NCI-H82 treated with DMSO at 0.1 percent for 48 hours (cell line): ENCODE measurements at regions not wholly inside any gene's neighbourhood (a gene's known extent, or its start where the extent isn't known, plus 50 kb on each side); places are given as distances from the start of the nearest gene placed in this dataset.

Experiments
- DNase-seq: peaks from one replicate; lab custom pipeline; 2025; ENCODE audit not compliant: unreplicated experiment; lab: John Stamatoyannopoulos, UW

DNA sequence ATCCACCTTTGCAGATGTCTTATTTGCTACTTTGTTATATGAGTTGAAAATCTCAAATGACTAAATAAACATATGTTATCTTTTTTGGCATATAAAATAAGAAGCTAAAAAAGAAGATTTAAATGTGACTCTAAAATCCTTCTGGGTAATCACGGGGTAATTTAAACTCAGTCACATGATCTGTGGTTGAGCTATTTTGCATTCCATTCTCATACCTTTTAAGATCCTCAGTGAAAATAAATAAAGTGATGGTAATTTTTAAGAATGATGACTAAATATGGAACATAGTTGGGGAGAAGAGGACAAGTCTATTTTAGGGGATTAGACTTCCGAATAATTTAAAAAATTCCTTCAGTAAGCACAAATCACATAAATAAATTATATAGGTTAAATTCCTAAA lies 1076.8 kb downstream of the TUSC7 start:
- DNase-seq, result no peak

DNA sequence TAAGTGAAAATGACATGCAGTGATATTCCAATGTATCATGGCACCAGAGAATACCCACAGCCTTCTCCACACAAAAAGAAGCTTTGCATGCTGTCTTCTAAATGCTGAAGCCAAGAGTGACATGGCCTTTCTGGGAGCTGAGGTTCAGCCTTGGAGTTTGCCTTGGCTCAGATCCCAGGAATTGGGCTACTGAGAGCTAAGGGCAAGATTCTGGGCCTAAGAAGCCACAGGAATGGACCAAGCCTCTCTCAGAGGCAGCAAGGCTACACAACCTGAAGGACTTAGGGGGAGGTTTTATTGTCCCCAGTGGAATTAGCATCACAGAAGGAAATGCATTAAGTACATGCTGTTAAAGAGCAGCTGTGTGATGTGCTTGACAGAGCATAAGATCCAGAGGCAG lies 1078.5 kb downstream of the TUSC7 start:
- peak; percentile 94 for DNase-seq

DNA sequence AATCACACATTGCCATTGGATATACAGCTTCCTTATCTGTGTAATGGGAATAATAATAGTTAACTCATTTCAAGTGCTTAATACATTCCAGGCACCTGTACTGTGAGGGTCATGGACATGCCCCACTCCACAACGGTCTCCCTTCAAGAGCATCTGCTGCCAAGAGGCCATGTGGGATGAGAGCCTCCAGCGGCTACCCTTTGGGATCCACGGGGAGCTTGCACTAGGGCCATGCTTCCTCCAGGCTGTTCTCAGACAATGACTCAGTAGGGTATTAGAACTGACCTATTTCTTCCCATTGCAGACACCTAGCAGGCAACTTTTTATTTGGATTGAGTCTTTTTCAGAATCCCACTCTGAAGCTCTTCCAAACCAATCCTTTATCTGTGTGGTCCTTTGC lies 1078.9 kb downstream of the TUSC7 start:
- no peak for DNase-seq

DNA sequence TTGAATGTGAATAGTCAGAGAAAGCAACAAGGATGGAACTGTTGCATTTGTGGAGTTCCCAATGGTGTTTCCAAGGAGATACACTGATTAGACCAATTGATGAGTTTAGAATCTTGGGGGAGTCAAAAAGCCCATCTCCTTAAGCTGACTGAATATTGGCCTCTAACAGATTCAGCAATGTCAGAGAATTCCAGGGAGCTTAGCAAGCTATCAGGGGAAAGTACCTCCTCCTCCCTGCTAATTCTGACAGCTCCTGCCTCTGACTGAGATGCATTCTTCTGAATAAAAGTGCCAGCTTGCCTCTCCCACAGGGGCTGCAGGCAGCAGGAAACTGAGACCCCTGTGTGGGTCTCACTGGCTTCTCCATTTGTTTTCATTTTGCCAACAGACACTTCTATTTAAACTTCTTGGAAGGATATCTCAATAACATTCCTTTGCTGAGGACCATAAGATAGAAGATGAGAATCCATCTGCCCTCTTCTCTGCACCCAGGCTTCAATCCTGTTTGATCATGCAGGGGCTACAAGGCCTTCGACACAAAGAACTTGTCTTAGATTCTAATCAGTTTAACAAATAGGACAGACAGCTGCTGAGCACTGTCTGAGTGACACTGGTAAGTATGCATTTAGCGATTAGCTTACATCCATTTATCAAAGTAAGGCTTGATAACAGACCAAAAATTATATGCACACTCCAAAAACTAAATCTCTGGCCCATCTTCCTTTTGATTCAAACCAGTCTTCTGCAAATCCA lies 1080.8 kb downstream of the TUSC7 start:
- peak; percentile 79 for DNase-seq

DNA sequence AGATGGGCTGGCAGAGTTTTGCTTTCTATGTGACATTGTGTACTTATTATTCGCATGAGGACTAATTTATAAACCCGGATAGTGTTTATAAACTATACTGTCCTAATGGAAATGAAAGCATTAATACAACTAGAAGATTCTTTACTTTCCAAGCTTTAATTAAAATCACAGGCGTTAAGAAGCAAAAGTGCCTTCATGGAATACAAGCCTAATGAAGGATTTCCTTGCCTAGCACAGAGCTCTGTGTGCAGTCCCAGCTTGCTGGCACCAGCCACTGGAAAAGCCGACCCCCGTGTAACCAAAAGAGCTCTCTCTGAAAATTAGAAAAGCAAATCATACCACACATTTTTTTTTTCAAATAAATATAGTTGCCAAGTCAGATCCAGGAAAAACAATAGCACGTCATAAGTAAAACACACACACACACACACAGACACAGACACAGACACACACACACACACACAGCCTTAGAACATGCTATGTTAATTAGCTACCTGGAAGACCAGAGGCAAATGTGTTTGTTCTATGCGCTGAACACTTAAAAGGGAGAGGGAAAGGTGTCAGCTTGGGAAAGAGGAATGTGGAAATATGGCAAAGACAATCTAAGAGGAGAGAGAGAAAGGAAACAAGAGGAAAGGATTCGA lies 1084.2 kb downstream of the TUSC7 start:
- DNase-seq, result no peak

DNA sequence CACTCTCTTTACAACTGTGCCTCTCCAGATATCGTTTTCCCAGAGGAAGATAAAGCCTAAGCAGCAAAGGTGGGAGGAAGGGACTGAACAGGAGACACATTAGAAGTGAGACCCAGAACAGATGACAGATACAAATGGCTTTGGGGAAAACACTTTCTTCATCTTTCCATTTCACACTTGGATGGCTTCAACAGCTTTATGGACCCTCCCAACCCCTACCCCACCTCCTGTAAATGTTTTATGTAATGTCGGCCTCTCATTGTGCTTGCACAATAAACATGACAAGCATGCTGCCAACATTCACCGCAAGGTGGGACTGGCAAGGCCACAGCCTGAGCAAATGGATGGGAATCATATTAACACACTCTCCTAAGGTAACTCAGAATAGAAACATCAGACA lies 1088.6 kb downstream of the TUSC7 start:
- no peak for DNase-seq

DNA sequence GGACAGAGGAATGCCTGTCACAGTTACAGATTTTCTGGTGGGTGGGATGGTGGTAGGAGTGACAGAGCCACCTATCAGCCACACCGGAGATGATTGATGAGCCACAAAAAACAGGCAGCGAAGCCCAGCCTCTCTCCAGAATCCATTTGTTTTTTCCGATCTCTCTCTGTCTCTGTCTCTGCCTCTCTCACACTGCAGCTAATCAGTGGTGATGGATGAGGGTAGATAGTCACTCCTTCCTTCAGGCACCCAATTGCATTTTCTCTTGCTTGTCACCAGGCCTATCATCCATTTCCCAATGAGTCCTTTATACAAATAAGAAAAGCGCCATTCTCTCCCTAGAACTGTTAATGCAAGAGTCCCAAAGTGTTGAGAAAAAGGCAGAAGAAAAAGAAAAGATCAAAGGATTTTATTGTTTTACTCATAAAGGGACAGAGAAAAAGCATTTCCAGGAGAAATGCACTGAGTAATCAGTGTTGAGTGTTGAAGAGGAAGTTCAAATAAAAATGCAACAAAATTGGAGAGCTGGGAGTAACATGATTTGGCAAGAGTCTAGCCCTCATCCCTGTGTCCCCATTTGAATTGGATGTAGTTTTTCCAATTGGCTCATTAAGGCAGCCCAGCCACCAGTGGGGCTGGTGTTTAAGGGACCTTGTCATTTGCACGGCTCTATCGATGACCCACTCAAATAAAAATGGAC lies 1089.3 kb downstream of the TUSC7 start:
- no peak for DNase-seq

DNA sequence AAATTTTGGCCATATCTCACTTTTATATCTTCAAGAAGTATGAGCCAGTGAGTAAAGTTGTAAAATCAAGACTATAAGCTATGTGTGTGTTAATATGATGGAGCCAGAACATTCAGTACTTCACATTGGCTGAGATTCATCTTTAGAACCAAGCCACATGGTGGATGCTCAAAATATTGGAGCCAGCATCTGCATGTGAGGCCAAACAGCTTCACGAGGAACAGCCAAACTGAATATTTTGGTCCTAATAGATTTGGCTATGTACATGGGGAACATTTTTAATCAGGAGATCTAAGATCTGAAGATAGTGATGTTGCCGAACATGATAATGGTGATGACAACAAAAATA lies 1089.8 kb downstream of the TUSC7 start:
- DNase-seq, result no peak

DNA sequence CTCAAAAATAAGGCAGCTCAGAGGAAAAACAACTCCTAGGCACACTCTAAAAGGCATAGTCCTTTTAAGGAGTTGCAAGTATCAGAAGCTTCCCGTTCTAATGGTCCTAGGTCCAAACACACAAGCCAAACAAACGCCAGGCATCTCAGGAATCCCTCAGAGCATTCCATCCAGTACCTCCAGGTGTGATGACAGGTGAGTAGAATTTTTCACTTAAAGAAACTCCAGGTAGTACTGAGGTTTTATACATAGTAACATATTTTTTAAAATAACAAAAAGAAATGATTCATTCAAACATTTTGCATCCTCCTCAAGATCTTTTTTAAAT lies 1092.3 kb downstream of the TUSC7 start:
- DNase-seq, result no peak

DNA sequence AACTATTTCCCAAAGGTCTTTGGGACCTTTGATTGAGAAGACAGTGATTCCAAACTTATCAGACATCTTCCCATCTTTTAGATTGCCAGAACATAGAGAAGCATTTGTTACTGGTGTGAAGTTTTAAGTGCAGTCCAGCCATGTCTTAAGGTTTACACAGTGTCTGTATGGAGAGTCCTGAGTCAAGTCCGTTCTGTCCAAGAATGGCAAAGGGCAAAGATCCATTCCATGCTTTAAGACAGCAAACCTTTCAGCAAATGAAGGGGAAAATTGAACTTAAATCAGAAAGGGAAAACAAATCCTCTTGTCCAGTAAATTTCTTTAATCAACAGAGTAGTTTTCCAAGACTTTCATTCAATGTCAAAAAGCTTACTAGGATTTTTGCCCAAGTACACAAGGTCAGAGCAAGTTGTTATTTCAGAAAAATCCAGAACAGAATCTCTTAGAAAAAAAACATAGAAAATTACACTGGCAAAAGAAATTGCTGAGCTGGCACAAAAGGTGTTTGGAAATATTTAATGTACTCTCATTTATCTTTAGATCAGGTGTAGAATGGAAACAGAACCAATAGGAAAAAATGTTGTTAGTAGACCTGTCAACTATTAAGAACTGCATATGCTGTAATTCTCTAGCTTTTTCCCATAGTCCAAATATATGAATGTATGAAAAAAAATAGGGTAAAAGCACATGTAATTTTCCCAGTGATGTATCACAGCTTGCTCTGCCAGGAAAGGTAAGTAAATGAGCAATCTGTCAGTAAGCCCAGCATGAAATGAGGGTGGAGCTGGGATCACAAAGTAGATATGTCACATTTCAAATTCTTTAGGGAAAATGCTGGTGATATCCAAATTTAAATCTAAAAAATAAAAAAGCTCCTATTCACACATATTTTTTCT lies 1099.9 kb downstream of the TUSC7 start:
- no peak for DNase-seq

DNA sequence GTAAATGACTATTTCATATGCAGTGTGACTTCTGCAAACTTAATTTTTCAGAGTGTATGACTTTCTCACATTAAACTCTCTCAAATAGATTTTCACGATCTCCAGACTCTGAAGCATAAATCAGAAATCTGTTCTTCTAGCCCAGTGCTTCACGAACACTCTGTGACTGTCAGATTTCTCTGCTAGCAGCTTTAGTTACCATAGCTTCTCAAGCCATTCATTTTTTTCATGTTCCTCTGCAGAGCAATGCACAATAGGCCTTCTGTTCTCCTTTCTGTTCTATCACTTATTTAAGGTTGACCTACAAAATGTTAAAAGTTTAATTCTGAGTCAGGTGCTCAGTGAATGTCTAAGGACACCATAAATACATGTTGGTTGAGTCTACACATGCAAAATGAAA lies 1102.2 kb downstream of the TUSC7 start:
- no peak for DNase-seq

DNA sequence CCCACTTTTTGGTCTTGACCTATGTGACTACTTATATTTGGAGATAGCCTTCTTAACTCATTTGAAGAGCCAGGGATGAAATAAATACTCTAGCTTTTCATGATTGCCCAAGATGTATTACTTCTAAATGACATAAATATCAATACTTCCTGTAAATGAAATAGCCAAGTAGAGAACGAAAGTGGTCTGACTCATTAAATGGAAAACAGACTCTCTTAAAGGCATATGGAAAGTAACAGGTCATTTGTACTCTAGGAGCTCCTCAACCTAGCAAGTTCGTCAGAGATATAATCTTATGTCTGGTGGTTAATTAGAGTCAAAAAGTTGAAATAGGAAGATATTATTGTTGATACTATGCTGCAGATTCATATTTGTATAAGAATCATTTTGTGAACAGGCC lies 1105.4 kb downstream of the TUSC7 start:
- no peak for DNase-seq

DNA sequence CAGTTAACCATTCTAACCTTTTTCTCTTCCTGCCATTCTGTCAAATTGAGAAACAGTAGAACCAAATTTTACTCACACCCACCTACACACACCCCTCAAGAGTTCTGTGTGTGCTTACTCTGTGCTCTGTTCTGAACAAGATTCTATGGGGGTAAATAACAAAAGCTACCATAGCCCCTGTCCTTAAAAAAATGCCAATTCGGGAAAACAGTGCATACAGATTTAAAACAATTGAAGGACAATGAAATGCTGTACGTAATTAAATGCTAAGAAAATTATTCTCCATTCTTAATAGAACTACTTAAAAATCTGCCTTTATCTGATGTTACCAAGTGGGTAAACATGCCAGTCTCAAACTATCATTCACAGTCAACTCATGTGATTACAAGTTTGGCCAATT lies 1107.5 kb downstream of the TUSC7 start:
- DNase-seq, result no peak

DNA sequence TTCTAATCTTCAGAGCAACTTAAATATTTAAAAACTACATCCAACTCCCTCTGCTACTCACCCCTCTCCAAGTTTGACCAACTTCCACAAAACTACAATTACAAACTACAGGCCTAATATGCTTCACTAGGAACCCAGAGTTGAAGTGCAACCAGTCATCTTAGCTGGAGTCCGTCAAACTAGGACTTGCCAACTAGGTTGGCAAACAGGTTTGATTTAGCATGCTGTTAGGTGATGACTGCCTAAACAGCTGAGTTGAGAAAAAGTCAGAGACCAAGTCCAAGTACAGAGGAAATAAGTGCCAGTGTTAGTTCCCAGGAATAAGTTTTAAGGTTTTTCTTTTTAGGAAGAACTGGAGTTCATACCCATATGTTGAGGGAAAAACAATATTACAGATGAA lies 1109.0 kb downstream of the TUSC7 start:
- no peak for DNase-seq

DNA sequence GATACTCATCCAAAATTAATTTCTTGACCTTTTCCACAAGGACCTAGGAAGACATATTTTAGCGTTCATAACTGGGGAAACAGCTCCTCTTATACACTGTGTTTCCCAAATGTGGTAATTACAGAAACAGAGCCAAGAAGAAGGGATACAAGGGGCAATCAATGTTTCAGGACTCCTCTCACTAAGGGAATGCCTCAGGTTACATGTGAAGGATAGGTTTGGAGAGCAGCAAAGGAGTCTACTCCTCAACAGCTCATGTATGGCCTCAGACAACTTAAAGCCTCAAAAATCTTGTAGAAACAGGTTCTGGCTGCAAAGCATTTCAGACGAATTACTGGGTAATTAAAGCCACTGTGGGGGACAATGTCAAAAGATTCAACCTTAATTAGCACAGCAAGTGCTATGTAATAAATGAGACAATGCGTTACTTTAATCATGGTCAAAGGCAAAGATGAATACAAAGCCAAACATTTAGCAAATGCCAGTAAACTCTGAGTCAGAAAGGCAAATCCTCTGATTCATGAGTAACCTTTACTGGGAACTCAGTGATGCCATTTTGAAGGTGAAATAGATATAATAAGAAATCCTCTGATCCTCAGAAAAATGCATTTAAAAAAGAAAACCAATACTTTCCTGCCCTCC lies 1111.2 kb downstream of the TUSC7 start:
- no peak for DNase-seq

DNA sequence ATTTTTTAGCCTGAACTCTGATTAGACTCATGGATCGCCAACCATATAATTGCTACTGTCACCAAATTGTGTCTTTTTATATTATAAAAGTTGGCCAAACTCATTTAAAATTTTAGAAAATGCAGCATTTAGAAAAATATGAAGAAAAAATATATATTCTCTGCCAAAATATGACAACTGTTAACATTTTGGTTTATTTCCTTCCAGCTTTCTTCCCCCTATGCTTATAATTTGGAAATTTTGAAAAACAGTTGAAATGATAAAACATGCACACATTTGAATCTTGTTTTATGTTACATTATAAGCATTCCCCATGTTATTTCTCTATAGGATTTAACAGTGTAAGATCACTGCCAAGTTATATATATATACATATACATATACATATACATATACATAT lies 1112.8 kb downstream of the TUSC7 start:
- no peak for DNase-seq

DNA sequence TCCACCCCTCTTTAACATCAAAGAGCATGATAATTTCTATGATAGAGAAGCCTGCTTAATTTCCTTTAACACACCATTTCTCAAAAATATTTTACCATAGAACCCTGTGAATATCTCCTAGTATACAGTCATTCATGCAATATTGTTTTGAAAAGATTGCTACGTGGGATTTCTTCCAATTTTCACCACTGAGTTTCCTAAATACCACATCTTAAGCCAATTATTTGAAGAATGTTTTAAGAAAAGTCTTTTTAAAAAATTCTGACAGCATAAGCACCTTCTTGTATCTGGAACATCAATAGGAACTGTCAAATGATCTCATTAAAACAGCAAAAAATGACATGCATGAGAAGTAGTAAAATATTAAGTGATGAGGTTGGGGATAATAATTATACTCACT lies 1126.7 kb downstream of the TUSC7 start:
- no peak for DNase-seq

DNA sequence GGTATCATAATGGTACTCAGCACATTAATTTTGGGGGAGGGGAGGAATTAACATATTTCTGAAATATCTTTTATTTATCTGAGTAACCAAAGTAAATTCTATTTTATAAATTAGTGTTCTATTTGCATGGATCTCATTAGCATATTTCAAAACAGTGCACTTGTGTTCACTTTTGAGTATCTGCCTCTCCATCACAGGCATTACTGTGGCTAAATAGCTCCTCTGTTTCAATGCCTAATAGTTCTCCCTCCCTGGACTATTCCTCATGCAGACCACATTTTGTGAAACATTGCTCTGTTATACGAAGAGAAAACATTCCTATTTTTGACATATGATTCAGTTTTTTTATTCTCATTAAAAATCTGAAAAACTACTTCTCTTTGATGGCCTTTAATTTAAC lies 1127.8 kb downstream of the TUSC7 start:
- DNase-seq, result no peak

DNA sequence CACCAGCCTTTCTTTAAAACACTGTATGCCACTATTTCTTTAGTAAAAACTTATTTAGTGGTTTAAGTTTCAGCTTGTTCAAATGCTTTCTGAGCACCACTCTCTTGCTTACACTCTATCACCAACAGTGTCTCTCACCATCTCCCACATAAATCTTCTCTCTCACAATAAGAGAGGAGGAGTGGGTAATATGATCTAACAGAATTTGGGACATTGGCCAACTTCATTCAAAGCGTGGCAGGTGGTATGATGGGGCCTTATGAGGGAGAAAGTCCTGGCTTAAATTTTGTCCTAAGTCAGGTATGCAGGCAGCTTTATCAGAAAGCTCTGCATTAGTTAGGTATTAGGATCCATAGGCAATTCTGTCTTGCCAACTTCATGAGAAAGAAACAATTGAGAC lies 1132.5 kb downstream of the TUSC7 start:
- no peak for DNase-seq

DNA sequence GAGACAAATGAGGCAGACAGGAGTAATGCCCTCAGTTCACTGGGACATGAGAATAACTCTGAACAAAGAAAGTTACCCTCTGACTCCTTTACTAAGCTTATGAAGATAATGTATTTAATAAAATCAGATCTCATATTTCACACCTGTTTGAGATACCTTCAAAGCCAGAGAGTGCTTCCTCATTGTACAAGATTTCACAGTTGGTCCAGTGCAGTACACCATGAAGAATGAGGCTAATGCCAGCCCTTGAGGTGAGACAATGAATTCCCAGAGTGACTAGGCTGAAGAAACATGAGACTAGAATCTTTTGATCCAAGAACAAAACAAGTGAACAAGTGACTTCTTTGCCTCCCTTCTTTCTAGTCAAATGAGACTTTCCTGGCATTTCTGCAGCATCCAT lies 1133.8 kb downstream of the TUSC7 start:
- DNase-seq, result no peak

DNA sequence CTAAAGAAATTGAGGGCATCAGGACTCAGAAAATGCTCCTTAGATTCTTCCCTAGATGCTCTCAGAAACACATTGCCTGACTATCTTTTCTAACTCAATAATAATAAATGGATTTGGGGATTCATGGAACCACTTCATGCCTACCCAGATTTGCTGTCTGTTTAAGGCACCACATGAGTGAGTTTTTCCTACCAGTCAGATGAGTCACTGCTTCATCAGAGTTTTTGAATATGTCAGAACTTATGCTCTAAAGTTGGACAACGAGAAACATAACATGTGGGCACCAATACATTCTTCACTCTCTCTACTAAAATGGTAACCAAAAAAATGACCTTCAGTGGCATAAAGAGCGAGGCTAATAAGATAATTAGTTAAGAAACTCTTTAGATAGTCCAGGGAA lies 1135.1 kb downstream of the TUSC7 start:
- no peak for DNase-seq
